Osteoblast (primary cell): ENCODE measurements at regions not wholly inside any gene's neighbourhood (a gene's known extent, or its start where the extent isn't known, plus 50 kb on each side); places are given as distances from the start of the nearest gene placed in this dataset.

ENCODE experiments used
- DNase-seq: peaks from one replicate; pipeline ENCODE4 v3.0.0; 2011; ENCODE audit warnings: low spot score, mixed read lengths; ENCODE audit not compliant: insufficient read length; ENCODE audit errors: missing footprints
- H2AFZ ChIP-seq: 2 replicates; pipeline ENCODE4 v1.6.0; 2011; ENCODE audit warnings: mild to moderate bottlenecking, low read length
- H3K27ac ChIP-seq: 2 replicates; pipeline ENCODE4 v1.5.1; 2011; ENCODE audit warnings: mild to moderate bottlenecking, low read depth, low read length, moderate library complexity
- H3K27me3 ChIP-seq: 2 replicates; pipeline ENCODE4 v1.6.0; 2012; ENCODE audit warnings: mild to moderate bottlenecking, control low read depth, inconsistent platforms, low read length, moderate library complexity; ENCODE audit not compliant: insufficient read depth
- H3K36me3 ChIP-seq: 2 replicates; pipeline ENCODE4 v1.5.1; 2011; ENCODE audit warnings: mild to moderate bottlenecking, low read length, control low read depth, moderate library complexity; ENCODE audit not compliant: insufficient read depth
- H3K4me1 ChIP-seq: 2 replicates; pipeline ENCODE4 v1.5.1; 2011; ENCODE audit warnings: mild to moderate bottlenecking, low read length, control low read depth, moderate library complexity; ENCODE audit not compliant: insufficient read depth
- H3K4me2 ChIP-seq: 2 replicates; pipeline ENCODE4 v1.6.0; 2011; ENCODE audit warnings: mild to moderate bottlenecking, low read length; ENCODE audit not compliant: insufficient read depth
- H3K4me3 ChIP-seq: fragments of 200-600 bp; sonication (generic); 3 replicates; pipeline ENCODE4 v1.5.1; 2012; ENCODE audit warnings: mild to moderate bottlenecking, low read length, inconsistent platforms; ENCODE audit not compliant: insufficient read depth
- H3K79me2 ChIP-seq: 2 replicates; pipeline ENCODE4 v1.6.0; 2012; ENCODE audit warnings: mild to moderate bottlenecking, low read length, control low read depth, inconsistent platforms; ENCODE audit not compliant: insufficient read depth
- H3K9me3 ChIP-seq: 2 replicates; pipeline ENCODE4 v1.5.1; 2011; ENCODE audit warnings: low read depth, low read length, control low read depth
- H4K20me1 ChIP-seq: 2 replicates; pipeline ENCODE4 v1.6.0; 2012; ENCODE audit warnings: mild to moderate bottlenecking, low read length, control low read depth; ENCODE audit not compliant: insufficient read depth
- CTCF ChIP-seq: IDR thresholded peaks from 2 replicates; pipeline ENCODE4 v1.5.1; 2011; ENCODE audit warnings: mild to moderate bottlenecking, low read depth, low read length, moderate library complexity; ENCODE audit errors: extremely low read depth

- peaks cover 20% of the 10 kb centered on the region for H3K27me3 ChIP-seq
Observed at GRCh38 chr4:3676907-3677747, 89.1 kb upstream of the ADRA2C start.

GRCh38 chr4:3676196-3676595, 90.0 kb upstream of the ADRA2C start:
- no peaks in the 10 kb centered on the region for H3K4me1 ChIP-seq
- no peak overlapping the region for H3K4me2 ChIP-seq
- H3K9me3 ChIP-seq, result no peaks in the 10 kb centered on the region
- no peak overlapping the region for H3K27ac ChIP-seq
- peaks cover 16% of the 10 kb centered on the region for H3K27me3 ChIP-seq
- H3K4me3 ChIP-seq, result no peak overlapping the region
- H3K36me3 ChIP-seq, result no peaks in the 10 kb centered on the region
- TF ChIP-seq CTCF, result no peak
- H4K20me1 ChIP-seq, result no peaks in the 10 kb centered on the region
- no peak for DNase-seq
- H3K79me2 ChIP-seq, result no peaks in the 10 kb centered on the region
- no peak overlapping the region for H2AFZ ChIP-seq

More at GRCh38 chr4:3676907-3677747, 89.1 kb upstream of the ADRA2C start:
- no peak overlapping the region for H3K4me3 ChIP-seq
- H3K9me3 ChIP-seq, result no peaks in the 10 kb centered on the region
- no peak for DNase-seq
- no peak overlapping the region for H3K4me2 ChIP-seq
- no peaks in the 10 kb centered on the region for H3K4me1 ChIP-seq
- no peak overlapping the region for H2AFZ ChIP-seq
- no peaks in the 10 kb centered on the region for H4K20me1 ChIP-seq
- no peak for TF ChIP-seq CTCF
- no peaks in the 10 kb centered on the region for H3K36me3 ChIP-seq
- no peaks in the 10 kb centered on the region for H3K79me2 ChIP-seq
- H3K27ac ChIP-seq, result no peak overlapping the region

- H3K4me1 ChIP-seq, result no peaks in the 10 kb centered on the region
- H4K20me1 ChIP-seq, result no peaks in the 10 kb centered on the region
- no peak overlapping the region for H3K4me3 ChIP-seq
- peaks cover 16% of the 10 kb centered on the region for H3K27me3 ChIP-seq
- H3K9me3 ChIP-seq, result no peaks in the 10 kb centered on the region
- no peaks in the 10 kb centered on the region for H3K79me2 ChIP-seq
- H3K4me2 ChIP-seq, result no peak overlapping the region
- DNase-seq, result no peak
- H2AFZ ChIP-seq, result no peak overlapping the region
- H3K36me3 ChIP-seq, result no peaks in the 10 kb centered on the region
- TF ChIP-seq CTCF, result no peak
- H3K27ac ChIP-seq, result no peak overlapping the region
Observed at GRCh38 chr4:3675251-3676115, 90.7 kb upstream of the ADRA2C start.

GRCh38 chr4:3674479-3674851, 91.7 kb upstream of the ADRA2C start:
- peaks cover 16% of the 10 kb centered on the region for H3K27me3 ChIP-seq
- H3K79me2 ChIP-seq, result no peaks in the 10 kb centered on the region
- H4K20me1 ChIP-seq, result no peaks in the 10 kb centered on the region
- H3K4me1 ChIP-seq, result no peaks in the 10 kb centered on the region
- no peak overlapping the region for H2AFZ ChIP-seq
- no peak for TF ChIP-seq CTCF
- no peak for DNase-seq
- no peak overlapping the region for H3K27ac ChIP-seq
- no peak overlapping the region for H3K4me3 ChIP-seq
- no peak overlapping the region for H3K4me2 ChIP-seq
- no peaks in the 10 kb centered on the region for H3K36me3 ChIP-seq
- no peaks in the 10 kb centered on the region for H3K9me3 ChIP-seq
